ENCODE measurements at regions not wholly inside any gene's neighbourhood (a gene's known extent, or its start where the extent isn't known, plus 50 kb on each side); places are given as distances from the start of the nearest gene placed in this dataset.

- Histone ChIP-seq H3K27me3 (no peaks in the 10 kb centered on the region), H3K4me3 (no peak overlapping the region), H3K36me3 (no peaks in the 10 kb centered on the region), H3K9me3 (no peaks in the 10 kb centered on the region), H3K4me1 (no peaks in the 10 kb centered on the region), H3K27ac (replicated peaks in 1 of 4) (no peak overlapping the region)
- TF ChIP-seq, protein P1, sequence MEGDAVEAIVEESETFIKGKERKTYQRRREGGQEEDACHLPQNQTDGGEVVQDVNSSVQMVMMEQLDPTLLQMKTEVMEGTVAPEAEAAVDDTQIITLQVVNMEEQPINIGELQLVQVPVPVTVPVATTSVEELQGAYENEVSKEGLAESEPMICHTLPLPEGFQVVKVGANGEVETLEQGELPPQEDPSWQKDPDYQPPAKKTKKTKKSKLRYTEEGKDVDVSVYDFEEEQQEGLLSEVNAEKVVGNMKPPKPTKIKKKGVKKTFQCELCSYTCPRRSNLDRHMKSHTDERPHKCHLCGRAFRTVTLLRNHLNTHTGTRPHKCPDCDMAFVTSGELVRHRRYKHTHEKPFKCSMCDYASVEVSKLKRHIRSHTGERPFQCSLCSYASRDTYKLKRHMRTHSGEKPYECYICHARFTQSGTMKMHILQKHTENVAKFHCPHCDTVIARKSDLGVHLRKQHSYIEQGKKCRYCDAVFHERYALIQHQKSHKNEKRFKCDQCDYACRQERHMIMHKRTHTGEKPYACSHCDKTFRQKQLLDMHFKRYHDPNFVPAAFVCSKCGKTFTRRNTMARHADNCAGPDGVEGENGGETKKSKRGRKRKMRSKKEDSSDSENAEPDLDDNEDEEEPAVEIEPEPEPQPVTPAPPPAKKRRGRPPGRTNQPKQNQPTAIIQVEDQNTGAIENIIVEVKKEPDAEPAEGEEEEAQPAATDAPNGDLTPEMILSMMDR (IDR thresholded peaks at IDR 0.05) = no peak
- TF ChIP-seq POLR2A (IDR thresholded peaks at IDR 0.05; ENCODE audit: low read depth) = no peak
- TF ChIP-seq POLR2AphosphoS5 (IDR thresholded peaks at IDR 0.05) = no peak
- 55% methylated on average over 3 of the region's 3 CpGs for WGBS
- intact Hi-C loops (cut with DNase I) = no loop called here
- DNase-seq (ENCODE audit: extremely low spot score) = no peak
These were observed 131.0 kb upstream of the RORB start for GRCh38 chr9:74366111-74366510.

- intact Hi-C loops (cut with DNase I) = no loop called here
- TF ChIP-seq EP300 (IDR thresholded peaks at IDR 0.05) (no peak), POLR2A (IDR thresholded peaks at IDR 0.05; ENCODE audit: low read depth) (no peak), POLR2AphosphoS5 (IDR thresholded peaks at IDR 0.05) (no peak)
- TF ChIP-seq, protein P1 (IDR thresholded peaks at IDR 0.05) = no peak
- H3K36me3 ChIP-seq = no peaks in the 10 kb centered on the region
- no peaks in the 10 kb centered on the region for H3K27me3 ChIP-seq
- DNase-seq (ENCODE audit: extremely low spot score) = no peak
- no peaks in the 10 kb centered on the region for H3K4me1 ChIP-seq
- no peak overlapping the region for H3K4me3 ChIP-seq
- WGBS = 70% methylated on average over 1 of the region's 1 CpG
- no peak overlapping the region for H3K27ac ChIP-seq (replicated peaks in 1 of 4)
- no peaks in the 10 kb centered on the region for H3K9me3 ChIP-seq
These were observed 127.3 kb upstream of the RORB start for GRCh38 chr9:74369844-74370243.

DNA sequence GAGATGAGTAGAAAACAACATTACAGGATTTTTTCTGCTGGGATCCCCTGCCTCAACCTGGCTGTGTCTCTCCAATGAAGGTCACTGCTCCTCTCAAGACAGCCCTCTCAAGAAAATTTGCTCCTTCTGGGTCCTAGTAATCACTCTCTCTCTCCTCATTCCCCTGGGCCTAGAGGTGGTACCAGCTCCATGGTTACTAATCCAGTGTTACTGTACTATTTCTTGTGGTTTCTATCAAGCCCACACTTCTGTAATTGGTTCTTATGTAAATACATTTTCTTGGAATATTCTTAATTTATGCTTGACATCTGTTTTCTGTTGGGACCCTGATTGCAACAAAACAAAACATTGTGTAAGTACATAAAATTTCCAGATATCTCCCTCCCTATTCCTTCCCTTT lies 123.8 kb upstream of the RORB start:
- no peak for DNase-seq (ENCODE audit: extremely low spot score)
- H3K27me3 ChIP-seq = no peaks in the 10 kb centered on the region
- H3K9me3 ChIP-seq = no peaks in the 10 kb centered on the region
- H3K4me3 ChIP-seq = no peak overlapping the region
- intact Hi-C loops (cut with DNase I) = no loop called here
- H3K4me1 ChIP-seq = no peaks in the 10 kb centered on the region
- no peak overlapping the region for H3K27ac ChIP-seq (replicated peaks in 1 of 4)
- H3K36me3 ChIP-seq = no peaks in the 10 kb centered on the region
- TF ChIP-seq POLR2AphosphoS5 (IDR thresholded peaks at IDR 0.05) = no peak
- TF ChIP-seq POLR2A (IDR thresholded peaks at IDR 0.05; ENCODE audit: low read depth) = no peak
- TF ChIP-seq, protein P1 (IDR thresholded peaks at IDR 0.05) = no peak
- no peak for TF ChIP-seq EP300 (IDR thresholded peaks at IDR 0.05)

DNA sequence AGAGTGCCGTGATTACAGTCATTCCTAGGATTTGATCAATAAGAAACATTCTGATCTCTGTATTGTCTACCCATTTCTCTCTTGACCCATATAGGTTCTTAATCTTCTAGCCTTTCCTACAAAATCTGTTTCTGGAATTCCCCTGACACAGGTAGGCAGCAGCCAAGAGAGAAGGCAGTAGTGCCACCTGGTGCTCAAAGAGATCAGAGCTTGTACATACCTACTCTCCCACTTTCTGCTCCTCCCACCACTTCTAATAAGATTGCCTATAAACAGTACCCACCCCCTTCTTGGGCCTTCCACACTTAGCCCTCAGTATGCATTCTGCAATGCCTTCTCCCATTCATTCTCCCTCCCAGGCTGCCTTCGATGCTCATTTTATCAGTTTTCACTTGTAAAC lies 117.4 kb upstream of the RORB start:
- 66% methylated on average over 2 of the region's 2 CpGs for WGBS
- Histone ChIP-seq H3K36me3 (no peaks in the 10 kb centered on the region), H3K27me3 (no peaks in the 10 kb centered on the region), H3K9me3 (no peaks in the 10 kb centered on the region), H3K27ac (replicated peaks in 1 of 4) (no peak overlapping the region), H3K4me3 (no peak overlapping the region), H3K4me1 (no peaks in the 10 kb centered on the region)
- DNase-seq (ENCODE audit: extremely low spot score) = no peak
- TF ChIP-seq POLR2AphosphoS5 (IDR thresholded peaks at IDR 0.05) (no peak), EP300 (IDR thresholded peaks at IDR 0.05) (no peak), POLR2A (IDR thresholded peaks at IDR 0.05; ENCODE audit: low read depth) (no peak)
- TF ChIP-seq, protein P1 (IDR thresholded peaks at IDR 0.05) = no peak
- intact Hi-C loops (cut with DNase I) = no loop called here

DNA sequence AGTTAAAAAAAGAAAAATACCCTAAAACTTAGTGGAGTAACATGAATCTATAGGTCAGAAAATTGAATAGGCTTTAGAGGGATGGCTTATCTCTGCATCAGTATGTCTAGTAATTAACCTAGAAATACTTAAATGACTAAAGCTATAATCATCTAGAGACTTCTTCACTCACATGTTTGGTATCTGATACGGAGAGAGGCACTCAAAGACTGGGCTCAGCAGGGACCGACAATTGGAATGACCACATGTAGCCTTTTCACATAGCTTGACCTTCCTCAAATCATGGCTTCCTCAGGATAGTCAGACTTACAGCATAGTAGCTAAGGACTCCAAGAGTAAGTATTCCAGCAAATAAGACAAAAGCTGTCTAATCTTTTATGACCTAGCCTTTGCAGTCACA lies 105.3 kb upstream of the RORB start:
- no peak for DNase-seq (ENCODE audit: extremely low spot score)
- Histone ChIP-seq H3K4me3 (no peak overlapping the region), H3K4me1 (no peaks in the 10 kb centered on the region), H3K9me3 (no peaks in the 10 kb centered on the region), H3K36me3 (no peaks in the 10 kb centered on the region), H3K27ac (replicated peaks in 1 of 4) (no peak overlapping the region), H3K27me3 (no peaks in the 10 kb centered on the region)
- intact Hi-C loops (cut with DNase I) = no loop called here
- TF ChIP-seq POLR2A (IDR thresholded peaks at IDR 0.05; ENCODE audit: low read depth) (no peak), EP300 (IDR thresholded peaks at IDR 0.05) (no peak), POLR2AphosphoS5 (IDR thresholded peaks at IDR 0.05) (no peak)
- TF ChIP-seq, protein P1 (IDR thresholded peaks at IDR 0.05) = no peak
- 83% methylated on average over 2 of the region's 2 CpGs for WGBS

Data from esophagus muscularis mucosa (tissue), 4 donors.